Right lobe of liver (tissue), 4 donors: ENCODE measurements at regions not wholly inside any gene's neighbourhood (a gene's known extent, or its start where the extent isn't known, plus 50 kb on each side); places are given as distances from the start of the nearest gene placed in this dataset.

Experiments
- CTCF ChIP-seq, 4 donors: fragments of 200-600 bp in 3 of 4; fragments of 450-650 bp in 1 of 4; IDR thresholded peaks; one replicate each; pipeline versions ENCODE4 v1.5.1 to v1.8.0; 2016 to 2022; ENCODE audit warnings: antibody characterized with exemption in 4 of 4, mild to moderate bottlenecking in 2 of 4
- POLR2A ChIP-seq: fragments of 450-650 bp; IDR thresholded peaks from one replicate; pipeline ENCODE4 v1.6.1; 2017; ENCODE audit warnings: antibody characterized with exemption, mild to moderate bottlenecking
- donor health status: DM: no; HTN: no; CAD: no.
- donor health status: DM: no; HTN: no; CAD: no.
- donor health status: DM: no; HTN: yes; CAD: no.

- TF ChIP-seq POLR2A: no peak
- TF ChIP-seq CTCF (IDR thresholded peaks at IDR 0.05): no peak
Measured at GRCh38 chr17:72372185-72372584, 251.4 kb downstream of the SOX9 start.
